HEK293 (cell line): ENCODE measurements at regions not wholly inside any gene's neighbourhood (a gene's known extent, or its start where the extent isn't known, plus 50 kb on each side); places are given as distances from the start of the nearest gene placed in this dataset.

Source experiments
- CTCF ChIA-PET: fragments of 350-600 bp; formaldehyde crosslinking; extraction: SDS; loops from one replicate; lab custom pipeline; 2021; ENCODE audit warnings: antibody characterized with exemption; lab: Yijun Ruan, JAX
- POLR2A ChIA-PET: fragments of 300-600 bp; formaldehyde crosslinking; extraction: SDS; loops from one replicate; lab custom pipeline; 2020; ENCODE audit warnings: antibody characterized with exemption, inconsistent platforms; lab: Yijun Ruan, JAX
- H3K27ac ChIP-seq: fragments of 200-500 bp; sonication (Bioruptor generic); 2 replicates; pipeline ENCODE4 v1.5.1; 2014; ENCODE audit warnings: low read depth, low read length, control low read depth, inconsistent platforms; ENCODE audit errors: extremely low read depth
- H3K36me3 ChIP-seq, 2 experiments: fragments of 200-500 bp in 1 of 2; sonication (Bioruptor generic) in 1 of 2; 1 replicate in 1 of 2; 2 replicates in 1 of 2; pipeline ENCODE4 v1.5.1; 2014 to 2017; ENCODE audit warnings: inconsistent platforms in 2 of 2, low read length in 2 of 2; ENCODE audit not compliant: control insufficient read depth in 2 of 2, insufficient read depth in 1 of 2
- H3K4me1 ChIP-seq: fragments of 200-500 bp; sonication (Bioruptor generic); 2 replicates; pipeline ENCODE4 v1.5.1; 2014; ENCODE audit warnings: mild to moderate bottlenecking, low read length, inconsistent platforms; ENCODE audit not compliant: control insufficient read depth, insufficient read depth
- H3K4me3 ChIP-seq: 2 replicates; pipeline ENCODE4 v1.5.1; 2011; ENCODE audit warnings: low read depth, mild to moderate bottlenecking, control low read depth, low read length, moderate library complexity
- H3K9me3 ChIP-seq: fragments of 200-500 bp; sonication (Bioruptor generic); 2 replicates; pipeline ENCODE4 v1.5.1; 2014; ENCODE audit warnings: low read depth, low read length, inconsistent platforms; ENCODE audit not compliant: control insufficient read depth, insufficient read depth
- ATF2 ChIP-seq: fragments of 450-650 bp; formaldehyde crosslinking; IDR thresholded peaks from 2 replicates; pipeline ENCODE4 v1.5.1; 2016; ENCODE audit warnings: missing biosample characterization, missing genetic modification characterization, low read depth
- EGR2 ChIP-seq: fragments of 450-650 bp; formaldehyde crosslinking; IDR thresholded peaks from 2 replicates; pipeline ENCODE4 v1.5.1; 2016; ENCODE audit warnings: low read depth, missing biosample characterization, missing genetic modification characterization
- TCF7L2 ChIP-seq: IDR thresholded peaks from 2 replicates; pipeline ENCODE4 v1.6.1; 2011; ENCODE audit warnings: low read depth, mild to moderate bottlenecking, inconsistent platforms, low read length, moderate library complexity, borderline replicate concordance
- TRIM28 ChIP-seq: IDR thresholded peaks from 2 replicates; pipeline ENCODE4 v1.6.1; 2011; ENCODE audit warnings: low read length, control low read depth, borderline replicate concordance
- TSHZ1 ChIP-seq: fragments of 450-650 bp; formaldehyde crosslinking; IDR thresholded peaks from 2 replicates; pipeline ENCODE4 v1.5.1; 2016; ENCODE audit warnings: missing biosample characterization, missing genetic modification characterization, borderline replicate concordance
- ZBTB26 ChIP-seq: fragments of 450-650 bp; formaldehyde crosslinking; optimal IDR thresholded peaks from 2 replicates; pipeline ENCODE3; 2016; ENCODE audit warnings: missing biosample characterization, mild to moderate bottlenecking, missing genetic modification characterization
- ZEB2 ChIP-seq: fragments of 450-650 bp; formaldehyde crosslinking; IDR thresholded peaks from 2 replicates; pipeline ENCODE4 v1.5.1; 2016; ENCODE audit warnings: missing biosample characterization, missing genetic modification characterization
- ZNF138 ChIP-seq: fragments of 450-650 bp; formaldehyde crosslinking; IDR thresholded peaks from 2 replicates; pipeline ENCODE4 v1.5.1; 2016; ENCODE audit warnings: missing biosample characterization, missing genetic modification characterization, borderline replicate concordance
- ZNF169 ChIP-seq: fragments of 450-650 bp; formaldehyde crosslinking; IDR thresholded peaks from 2 replicates; pipeline ENCODE4 v1.5.1; 2016; ENCODE audit warnings: missing biosample characterization, missing genetic modification characterization
- ZNF2 ChIP-seq: fragments of 450-650 bp; formaldehyde crosslinking; IDR thresholded peaks from 2 replicates; pipeline ENCODE4 v1.5.1; 2016; ENCODE audit warnings: missing biosample characterization, missing genetic modification characterization
- ZNF23 ChIP-seq: fragments of 450-650 bp; formaldehyde crosslinking; IDR thresholded peaks from 2 replicates; pipeline ENCODE4 v1.5.1; 2016; ENCODE audit warnings: missing biosample characterization, missing genetic modification characterization, borderline replicate concordance
- ZNF239 ChIP-seq: fragments of 450-650 bp; formaldehyde crosslinking; IDR thresholded peaks from 2 replicates; pipeline ENCODE4 v1.5.1; 2016; ENCODE audit warnings: missing biosample characterization, missing genetic modification characterization
- ZNF302 ChIP-seq: fragments of 450-650 bp; formaldehyde crosslinking; IDR thresholded peaks from 2 replicates; pipeline ENCODE4 v1.5.1; 2016; ENCODE audit warnings: missing biosample characterization, missing genetic modification characterization, low read depth
- ZNF362 ChIP-seq: fragments of 450-650 bp; formaldehyde crosslinking; IDR thresholded peaks from 2 replicates; pipeline ENCODE4 v1.5.1; 2016; ENCODE audit warnings: missing biosample characterization, missing genetic modification characterization
- ZNF398 ChIP-seq: fragments of 450-650 bp; formaldehyde crosslinking; IDR thresholded peaks from 2 replicates; pipeline ENCODE4 v1.5.1; 2017; ENCODE audit warnings: missing biosample characterization, missing genetic modification characterization
- ZNF416 ChIP-seq: fragments of 450-650 bp; formaldehyde crosslinking; IDR thresholded peaks from 2 replicates; pipeline ENCODE4 v1.5.1; 2016; ENCODE audit warnings: missing biosample characterization, missing genetic modification characterization
- ZNF423 ChIP-seq: fragments of 450-650 bp; formaldehyde crosslinking; IDR thresholded peaks from 2 replicates; pipeline ENCODE4 v1.5.1; 2016; ENCODE audit warnings: missing biosample characterization, missing genetic modification characterization
- ZNF555 ChIP-seq: fragments of 450-650 bp; formaldehyde crosslinking; conservative IDR thresholded peaks from 2 replicates; pipeline ENCODE4 v1.5.1; 2017; ENCODE audit warnings: missing biosample characterization, mild to moderate bottlenecking, missing genetic modification characterization, inconsistent platforms
- ZNF600 ChIP-seq: fragments of 450-650 bp; formaldehyde crosslinking; IDR thresholded peaks from 2 replicates; pipeline ENCODE4 v1.5.1; 2016; ENCODE audit warnings: missing biosample characterization, missing genetic modification characterization
- ZNF623 ChIP-seq: fragments of 450-650 bp; formaldehyde crosslinking; IDR thresholded peaks from 2 replicates; pipeline ENCODE4 v1.5.1; 2016; ENCODE audit warnings: missing biosample characterization, missing genetic modification characterization
- ZNF626 ChIP-seq: fragments of 450-650 bp; sonication (Bioruptor Pico); formaldehyde crosslinking; IDR thresholded peaks from 2 replicates; pipeline ENCODE4 v1.5.1; 2018; ENCODE audit warnings: missing biosample characterization, missing genetic modification characterization, inconsistent platforms
- ZNF660 ChIP-seq: fragments of 450-650 bp; IDR thresholded peaks from 2 replicates; pipeline ENCODE4 v1.5.1; 2018; ENCODE audit warnings: missing biosample characterization, mild to moderate bottlenecking, missing genetic modification characterization
- ZNF677 ChIP-seq: fragments of 450-650 bp; IDR thresholded peaks from 2 replicates; pipeline ENCODE4 v1.5.0; 2018; ENCODE audit warnings: missing biosample characterization, mild to moderate bottlenecking, missing genetic modification characterization, moderate library complexity
- ZNF76 ChIP-seq: fragments of 450-650 bp; formaldehyde crosslinking; IDR thresholded peaks from 2 replicates; pipeline ENCODE4; 2016; ENCODE audit warnings: low read depth, missing biosample characterization, missing genetic modification characterization, borderline replicate concordance
- ZNF768 ChIP-seq: fragments of 450-650 bp; formaldehyde crosslinking; IDR thresholded peaks from 2 replicates; pipeline ENCODE4 v1.5.1; 2018; ENCODE audit warnings: missing biosample characterization, mild to moderate bottlenecking, missing genetic modification characterization

- H3K9me3 ChIP-seq: no peaks in the 10 kb centered on the region
- H3K36me3 ChIP-seq: no peaks in the 10 kb centered on the region
- TF ChIP-seq ZNF23 (tag by site-specific recombination): no peak
- TF ChIP-seq ZNF362 (tag by site-specific recombination): no peak
- TF ChIP-seq ZNF239 (tag by site-specific recombination): no peak
- TF ChIP-seq ZEB2 (tag by site-specific recombination): no peak
- TF ChIP-seq ZNF768 (tag by site-specific recombination): no peak
- no peak for TF ChIP-seq ZNF138 (tag by site-specific recombination)
- no peak for TF ChIP-seq EGR2 (tag by site-specific recombination)
- no peak for TF ChIP-seq ZNF555 (tag by site-specific recombination)
- no peaks in the 10 kb centered on the region for H3K4me1 ChIP-seq
- ChIA-PET CTCF (no interaction called here), POLR2A (no interaction called here)
- no peak overlapping the region for H3K4me3 ChIP-seq
- no peak overlapping the region for H3K27ac ChIP-seq
Observed at GRCh38 chr16:61332461-61332860, 703.8 kb downstream of the CDH8 start.

- ChIA-PET CTCF (no interaction called here), POLR2A (no interaction called here)
- Histone ChIP-seq H3K4me1 (no peaks in the 10 kb centered on the region), H3K4me3 (no peak overlapping the region), H3K9me3 (no peaks in the 10 kb centered on the region), H3K36me3 (no peaks in the 10 kb centered on the region), H3K27ac (no peak overlapping the region)
- TF ChIP-seq ZNF169 (tag by site-specific recombination) (no peak), TSHZ1 (tag by site-specific recombination) (no peak), ZNF423 (tag by site-specific recombination) (no peak), ZNF660 (tag by site-specific recombination) (no peak), TCF7L2 (no peak), ZNF623 (tag by site-specific recombination) (no peak), TRIM28 (no peak), ZNF76 (tag by site-specific recombination) (no peak), ZNF677 (tag by site-specific recombination) (no peak), ATF2 (tag by site-specific recombination) (no peak), ZNF2 (tag by site-specific recombination) (no peak), ZNF398 (tag by site-specific recombination) (no peak), ZBTB26 (no peak), ZNF626 (tag by site-specific recombination) (no peak), ZNF416 (tag by site-specific recombination) (no peak), ZNF302 (tag by site-specific recombination) (no peak), ZNF600 (no peak)
Observed at GRCh38 chr16:61324044-61324443, 712.2 kb downstream of the CDH8 start.
